Colonic mucosa (tissue), 4 donors: ENCODE measurements at regions not wholly inside any gene's neighbourhood (a gene's known extent, or its start where the extent isn't known, plus 50 kb on each side); places are given as distances from the start of the nearest gene placed in this dataset.

Experiments used
- DNase-seq: peaks from one replicate; pipeline ENCODE4 v3.0.0-alpha.2; 2020
- H3K27ac ChIP-seq: fragments of 200-600 bp; one replicate; pipeline ENCODE4 v1.8.0; 2021
- H3K27me3 ChIP-seq: fragments of 200-600 bp; one replicate; pipeline ENCODE4 v1.8.0; 2021
- H3K36me3 ChIP-seq: fragments of 200-600 bp; one replicate; pipeline ENCODE4 v1.8.0; 2021
- H3K4me1 ChIP-seq: fragments of 200-600 bp; one replicate; pipeline ENCODE4 v1.8.0; 2021; ENCODE audit warnings: mild to moderate bottlenecking
- H3K4me3 ChIP-seq: fragments of 200-600 bp; one replicate; pipeline ENCODE4 v1.8.0; 2021
- H3K9ac ChIP-seq, 2 donors: one replicate each; pipeline ENCODE4 v1.7.0; 2013; ENCODE audit warnings: control low read depth in 2 of 2, low read depth in 2 of 2, low read length in 2 of 2
- H3K9me3 ChIP-seq: fragments of 200-600 bp; one replicate; pipeline ENCODE4 v1.8.0; 2021
- CTCF ChIP-seq: fragments of 200-600 bp; IDR thresholded peaks from one replicate; pipeline ENCODE4 v1.8.0; 2022; ENCODE audit warnings: antibody characterized with exemption, mild to moderate bottlenecking
- intact Hi-C: fragments of 100-400 bp; cut with DNase I; formaldehyde crosslinking; loops from one replicate; pipeline ENCODE4 v1.14.1; 2022
- donor health status: healthy.
- donor health status: DM: no; HTN: no; CAD: no.
- donor health status: DM: no; HTN: no; CAD: no.

- Histone ChIP-seq H3K27me3 (no peaks in the 10 kb centered on the region), H3K4me1 (no peaks in the 10 kb centered on the region), H3K9ac (no peak overlapping the region), H3K27ac (no peak overlapping the region), H3K9me3 (no peaks in the 10 kb centered on the region), H3K4me3 (no peak overlapping the region), H3K36me3 (no peaks in the 10 kb centered on the region)
- TF ChIP-seq CTCF: no peak
- intact Hi-C loops: no loop called here
- DNase-seq: no peak
Measured at GRCh38 chr11:25910086-25910485, 421.8 kb upstream of the ANO3 start.

- no peaks in the 10 kb centered on the region for H3K9me3 ChIP-seq
- no peak overlapping the region for H3K9ac ChIP-seq
- H3K36me3 ChIP-seq: no peaks in the 10 kb centered on the region
- H3K4me1 ChIP-seq: no peaks in the 10 kb centered on the region
- intact Hi-C loops: no loop called here
- no peak overlapping the region for H3K27ac ChIP-seq
- no peak for DNase-seq
- H3K4me3 ChIP-seq: no peak overlapping the region
- no peaks in the 10 kb centered on the region for H3K27me3 ChIP-seq
- TF ChIP-seq CTCF: no peak
Measured at GRCh38 chr11:25920356-25920755, 411.6 kb upstream of the ANO3 start.

- no peak overlapping the region for H3K27ac ChIP-seq
- H3K9ac ChIP-seq: no peak overlapping the region
- H3K4me1 ChIP-seq: no peaks in the 10 kb centered on the region
- H3K4me3 ChIP-seq: no peak overlapping the region
- intact Hi-C loops: no loop called here
- H3K27me3 ChIP-seq: no peaks in the 10 kb centered on the region
- DNase-seq: peak; percentile 49
- no peaks in the 10 kb centered on the region for H3K9me3 ChIP-seq
- TF ChIP-seq CTCF: no peak
- H3K36me3 ChIP-seq: no peaks in the 10 kb centered on the region
Measured at GRCh38 chr11:25924586-25924985, 407.3 kb upstream of the ANO3 start.

GRCh38 chr11:25925359-25925758, 406.6 kb upstream of the ANO3 start:
- Histone ChIP-seq H3K9me3 (no peaks in the 10 kb centered on the region), H3K4me3 (no peak overlapping the region), H3K9ac (no peak overlapping the region), H3K27me3 (no peaks in the 10 kb centered on the region), H3K27ac (no peak overlapping the region), H3K4me1 (no peaks in the 10 kb centered on the region), H3K36me3 (no peaks in the 10 kb centered on the region)
- DNase-seq: no peak
- no peak for TF ChIP-seq CTCF
- intact Hi-C loops: no loop called here

- H3K4me1 ChIP-seq: no peaks in the 10 kb centered on the region
- no peaks in the 10 kb centered on the region for H3K27me3 ChIP-seq
- no peak for TF ChIP-seq CTCF
- H3K9me3 ChIP-seq: no peaks in the 10 kb centered on the region
- no peak for DNase-seq
- H3K27ac ChIP-seq: no peak overlapping the region
- H3K9ac ChIP-seq: no peak overlapping the region
- no peaks in the 10 kb centered on the region for H3K36me3 ChIP-seq
- intact Hi-C loops: no loop called here
- no peak overlapping the region for H3K4me3 ChIP-seq
Measured at GRCh38 chr11:25927411-25927953, 404.4 kb upstream of the ANO3 start.
